K562 (cell line): ENCODE measurements at regions not wholly inside any gene's neighbourhood (a gene's known extent, or its start where the extent isn't known, plus 50 kb on each side); places are given as distances from the start of the nearest gene placed in this dataset.
"Not testable (repeated sequence)": the region's sequence is repeated elsewhere in the genome, so short reads cannot be mapped to it uniquely, and the experiment has no call there.

Source experiments
- SREBF2 ChIP-seq: sonication (generic); formaldehyde crosslinking; IDR thresholded peaks from 2 replicates; pipeline ENCODE4 v1.4.0; 2020; ENCODE audit warnings: mild to moderate bottlenecking, missing genetic modification reagents
- TF ChIP-seq, protein P1 (sequence below), 3 experiments: IDR thresholded peaks in 2 of 3; conservative IDR thresholded peaks in 1 of 3; 2 replicates each; pipeline ENCODE4 v1.5.1; 2011 to 2012; ENCODE audit warnings: low read length in 3 of 3, mild to moderate bottlenecking in 3 of 3, control low read depth in 2 of 3, improper control_type of control experiment in 1 of 3, inconsistent platforms in 1 of 3, low read depth in 1 of 3, mixed read lengths in 1 of 3, moderate library complexity in 1 of 3; ENCODE audit not compliant: insufficient read depth in 2 of 3

DNA sequence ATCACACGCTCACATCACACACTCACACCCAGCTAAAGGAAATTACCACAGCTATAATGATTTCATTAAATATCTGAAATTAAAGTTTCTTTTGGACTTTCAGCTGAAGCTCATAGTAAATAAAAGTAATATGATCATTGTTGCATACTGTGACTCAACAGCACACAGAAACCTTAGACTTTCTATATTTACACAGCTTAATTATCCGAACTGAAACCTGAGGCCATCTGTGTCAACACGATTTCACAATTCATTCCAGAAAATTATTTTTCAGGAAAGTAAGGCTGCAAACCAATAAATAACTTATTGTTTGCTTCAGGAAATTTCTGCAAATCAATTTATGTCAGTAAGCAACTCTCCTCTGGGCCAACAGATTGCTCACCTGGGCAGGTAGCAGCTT lies 1352.2 kb upstream of the CDH18 start:
- TF ChIP-seq SREBF2 (CRISPR knock-in tag): not testable (repeated sequence)
- TF ChIP-seq, protein P1, sequence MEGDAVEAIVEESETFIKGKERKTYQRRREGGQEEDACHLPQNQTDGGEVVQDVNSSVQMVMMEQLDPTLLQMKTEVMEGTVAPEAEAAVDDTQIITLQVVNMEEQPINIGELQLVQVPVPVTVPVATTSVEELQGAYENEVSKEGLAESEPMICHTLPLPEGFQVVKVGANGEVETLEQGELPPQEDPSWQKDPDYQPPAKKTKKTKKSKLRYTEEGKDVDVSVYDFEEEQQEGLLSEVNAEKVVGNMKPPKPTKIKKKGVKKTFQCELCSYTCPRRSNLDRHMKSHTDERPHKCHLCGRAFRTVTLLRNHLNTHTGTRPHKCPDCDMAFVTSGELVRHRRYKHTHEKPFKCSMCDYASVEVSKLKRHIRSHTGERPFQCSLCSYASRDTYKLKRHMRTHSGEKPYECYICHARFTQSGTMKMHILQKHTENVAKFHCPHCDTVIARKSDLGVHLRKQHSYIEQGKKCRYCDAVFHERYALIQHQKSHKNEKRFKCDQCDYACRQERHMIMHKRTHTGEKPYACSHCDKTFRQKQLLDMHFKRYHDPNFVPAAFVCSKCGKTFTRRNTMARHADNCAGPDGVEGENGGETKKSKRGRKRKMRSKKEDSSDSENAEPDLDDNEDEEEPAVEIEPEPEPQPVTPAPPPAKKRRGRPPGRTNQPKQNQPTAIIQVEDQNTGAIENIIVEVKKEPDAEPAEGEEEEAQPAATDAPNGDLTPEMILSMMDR (IDR thresholded peaks at IDR 0.05 in 2 of 3, conservative IDR thresholded peaks at IDR 0.05 in 1 of 3; ENCODE audit: insufficient read depth in 2 of 3, low read depth in 1 of 3, low read length in 3 of 3): not testable (repeated sequence)
